IMR-90 (cell line): ENCODE measurements at regions not wholly inside any gene's neighbourhood (a gene's known extent, or its start where the extent isn't known, plus 50 kb on each side); places are given as distances from the start of the nearest gene placed in this dataset.

ENCODE experiments used
- ATAC-seq: fragments of 200-7000 bp; cut with Tn5 transposase; 2 replicates; pipeline ENCODE4 v1.9.1; 2020; ENCODE audit warnings: low read depth, mild to moderate bottlenecking, moderate library complexity
- BruUV-seq: library from RNA; stranded (reverse); fragments of 400-500 nt; replicated peaks from 2 replicates; lab custom pipeline; 2021; lab: Mats Ljungman, UMichigan
- CTCF ChIA-PET: fragments of 300-600 bp; formaldehyde crosslinking; extraction: SDS; loops from one replicate; lab custom pipeline; 2021; ENCODE audit warnings: antibody characterized with exemption; lab: Yijun Ruan, JAX
- POLR2A ChIA-PET: fragments of 300-600 bp; sonication (Branson Sonifier 250); formaldehyde crosslinking; loops from one replicate; lab custom pipeline; 2022; ENCODE audit warnings: antibody characterized with exemption; ENCODE audit not compliant: unreplicated experiment; lab: Charles Lee
- DNase-seq: peaks from one replicate; pipeline ENCODE4 v3.0.0; 2013
- H2AFZ ChIP-seq: replicated peaks from 2 replicates; pipeline ENCODE3; 2013; ENCODE audit warnings: low read length, mild to moderate bottlenecking; ENCODE audit not compliant: poor library complexity
- H2AK5ac ChIP-seq: 2 replicates; pipeline ENCODE4 v1.6.1; 2013; ENCODE audit warnings: low read depth, low read length, inconsistent platforms
- H2AK9ac ChIP-seq: replicated peaks from 2 replicates; pipeline ENCODE3; 2013; ENCODE audit warnings: mild to moderate bottlenecking, low read depth, low read length, moderate library complexity; ENCODE audit not compliant: poor library complexity
- H2BK120ac ChIP-seq: 2 replicates; pipeline ENCODE4 v1.6.1; 2013; ENCODE audit warnings: low read depth, low read length, inconsistent platforms
- H2BK15ac ChIP-seq: 3 replicates; pipeline ENCODE4 v1.6.1; 2013; ENCODE audit warnings: low read depth, low read length, inconsistent platforms
- H2BK20ac ChIP-seq: 2 replicates; pipeline ENCODE4 v1.6.1; 2013; ENCODE audit warnings: low read depth, mild to moderate bottlenecking, inconsistent platforms, low read length, moderate library complexity
- H2BK5ac ChIP-seq: 2 replicates; pipeline ENCODE4 v1.6.1; 2013; ENCODE audit warnings: mild to moderate bottlenecking, low read depth, low read length, inconsistent platforms; ENCODE audit not compliant: poor library complexity, severe bottlenecking
- H3K14ac ChIP-seq: replicated peaks from 2 replicates; pipeline ENCODE4 v1.6.1; 2013; ENCODE audit warnings: low read depth, low read length, inconsistent platforms
- H3K18ac ChIP-seq: 2 replicates; pipeline ENCODE4 v1.6.1; 2013; ENCODE audit warnings: low read depth, low read length, control low read depth
- H3K23ac ChIP-seq: 2 replicates; pipeline ENCODE4 v1.6.1; 2013; ENCODE audit warnings: low read depth, low read length, inconsistent platforms
- H3K27ac ChIP-seq: 2 replicates; pipeline ENCODE4 v1.5.1; 2013; ENCODE audit warnings: mild to moderate bottlenecking, control low read depth, low read length; ENCODE audit not compliant: insufficient read depth
- H3K27me3 ChIP-seq: 2 replicates; pipeline ENCODE4 v1.6.1; 2013; ENCODE audit warnings: low read length; ENCODE audit not compliant: control insufficient read depth, insufficient read depth
- H3K36me3 ChIP-seq: 2 replicates; pipeline ENCODE4 v1.6.1; 2013; ENCODE audit warnings: low read length, mixed read lengths; ENCODE audit not compliant: control insufficient read depth, insufficient read depth
- H3K4ac ChIP-seq: 2 replicates; pipeline ENCODE4 v1.6.1; 2013; ENCODE audit warnings: low read depth, low read length, inconsistent platforms
- H3K4me1 ChIP-seq: 2 replicates; pipeline ENCODE4 v1.6.1; 2013; ENCODE audit warnings: low read length, mixed read lengths; ENCODE audit not compliant: control insufficient read depth, insufficient read depth
- H3K4me2 ChIP-seq: 2 replicates; pipeline ENCODE4 v1.6.1; 2013; ENCODE audit warnings: low read depth, mild to moderate bottlenecking, control low read depth, low read length, moderate library complexity
- H3K4me3 ChIP-seq: 2 replicates; pipeline ENCODE4 v1.5.1; 2013; ENCODE audit warnings: low read depth, mild to moderate bottlenecking, control low read depth, low read length, moderate library complexity; ENCODE audit not compliant: insufficient read depth
- H3K56ac ChIP-seq: 2 replicates; pipeline ENCODE4 v1.6.1; 2013; ENCODE audit warnings: low read length, inconsistent platforms; ENCODE audit not compliant: insufficient read depth; ENCODE audit errors: extremely low read depth
- H3K79me1 ChIP-seq, 2 experiments: 2 replicates each; pipeline ENCODE4 v1.6.1; 2013; ENCODE audit warnings: low read length in 2 of 2, inconsistent platforms in 1 of 2, low read depth in 1 of 2
- H3K9ac ChIP-seq: 2 replicates; pipeline ENCODE4 v1.6.1; 2013; ENCODE audit warnings: low read depth, low read length, control low read depth
- H3K9me1 ChIP-seq: 2 replicates; pipeline ENCODE4 v1.6.1; 2013; ENCODE audit warnings: low read length, inconsistent platforms; ENCODE audit not compliant: insufficient read depth
- H3K9me3 ChIP-seq: 2 replicates; pipeline ENCODE4 v1.6.1; 2013; ENCODE audit warnings: low read length; ENCODE audit not compliant: control insufficient read depth, insufficient read depth
- H4K20me1 ChIP-seq: 2 replicates; pipeline ENCODE4 v1.6.1; 2013; ENCODE audit warnings: low read length, inconsistent platforms; ENCODE audit not compliant: insufficient read depth
- H4K5ac ChIP-seq: 2 replicates; pipeline ENCODE4 v1.6.1; 2013; ENCODE audit warnings: mild to moderate bottlenecking, low read depth, low read length, control low read depth
- H4K8ac ChIP-seq, 2 experiments: 2 replicates each; pipeline ENCODE4 v1.6.1; 2013; ENCODE audit warnings: low read depth in 2 of 2, low read length in 2 of 2, control low read depth in 1 of 2, inconsistent platforms in 1 of 2
- H4K91ac ChIP-seq: 2 replicates; pipeline ENCODE4 v1.6.1; 2013; ENCODE audit warnings: low read depth, low read length, inconsistent platforms; ENCODE audit not compliant: insufficient read depth
- BHLHE40 ChIP-seq: fragments of 150-350 bp; IDR thresholded peaks from 2 replicates; pipeline ENCODE4 v1.6.1; 2016; ENCODE audit warnings: mild to moderate bottlenecking, low read depth, low read length
- CHD1 ChIP-seq: IDR thresholded peaks from 2 replicates; pipeline ENCODE4 v1.6.1; 2012; ENCODE audit warnings: low read depth, low read length, improper control_type of control experiment
- MAFK ChIP-seq: IDR thresholded peaks from 2 replicates; pipeline ENCODE4 v1.6.1; 2012; ENCODE audit warnings: low read depth, low read length, improper control_type of control experiment
- MAZ ChIP-seq: IDR thresholded peaks from 2 replicates; pipeline ENCODE4 v1.6.1; 2012; ENCODE audit warnings: low read depth, mild to moderate bottlenecking, low read length, improper control_type of control experiment, moderate library complexity, borderline replicate concordance
- MXI1 ChIP-seq: IDR thresholded peaks from 2 replicates; pipeline ENCODE4 v1.6.1; 2012; ENCODE audit warnings: low read depth, mild to moderate bottlenecking, low read length, moderate library complexity, borderline replicate concordance
- NFE2L2 ChIP-seq: fragments of 150-350 bp; IDR thresholded peaks from 2 replicates; pipeline ENCODE4 v1.6.1; 2016; ENCODE audit warnings: low read depth, mild to moderate bottlenecking, low read length
- POLR2A ChIP-seq: IDR thresholded peaks from 2 replicates; pipeline ENCODE4 v1.6.1; 2012; ENCODE audit warnings: mild to moderate bottlenecking, low read depth, low read length
- RAD21 ChIP-seq: IDR thresholded peaks from 2 replicates; pipeline ENCODE4 v1.6.1; 2012; ENCODE audit warnings: low read length, improper control_type of control experiment
- RCOR1 ChIP-seq: IDR thresholded peaks from 2 replicates; pipeline ENCODE4 v1.6.1; 2012; ENCODE audit warnings: mild to moderate bottlenecking, low read length, improper control_type of control experiment; ENCODE audit not compliant: insufficient replicate concordance
- RFX5 ChIP-seq: IDR thresholded peaks from 2 replicates; pipeline ENCODE4 v1.8.0; 2012; ENCODE audit warnings: low read depth, mild to moderate bottlenecking, low read length, moderate library complexity
- WGBS, 2 experiments: methylation state at CpG; one replicate each; pipeline versions ENCODE4 v1.1.5 to v1.1.7; 2013; ENCODE audit warnings: missing lambda C conversion rate in 2 of 2; ENCODE audit not compliant: insufficient read length in 1 of 2; ENCODE audit errors: extremely low coverage in 2 of 2; 5-methylcytosine and 5-hydroxymethylcytosine counted together
- dilution Hi-C: fragments of 300-500 bp; cut with HindIII; formaldehyde crosslinking; loops from one replicate; pipeline ENCODE4 v1.14.3; 2018; ENCODE audit warnings: low sequenced_read_pairs; ENCODE audit not compliant: unreplicated experiment
- in situ Hi-C: fragments of 300-500 bp; cut with MboI; formaldehyde crosslinking; loops from 3 replicates; pipeline ENCODE4 v1.14.3; 2019; ENCODE audit warnings: low sequenced_read_pairs, inconsistent platforms, mixed read lengths
- intact Hi-C: fragments of 100-400 bp; cut with micrococcal nuclease; formaldehyde crosslinking; loops from 2 replicates; pipeline ENCODE4 v1.10.0; 2022
- TF ChIP-seq, protein P1 (sequence below): fragments of 150-350 bp; IDR thresholded peaks from 2 replicates; pipeline ENCODE4 v1.6.1; 2017; ENCODE audit warnings: mild to moderate bottlenecking, antibody characterized with exemption, low read length, low read depth

DNA sequence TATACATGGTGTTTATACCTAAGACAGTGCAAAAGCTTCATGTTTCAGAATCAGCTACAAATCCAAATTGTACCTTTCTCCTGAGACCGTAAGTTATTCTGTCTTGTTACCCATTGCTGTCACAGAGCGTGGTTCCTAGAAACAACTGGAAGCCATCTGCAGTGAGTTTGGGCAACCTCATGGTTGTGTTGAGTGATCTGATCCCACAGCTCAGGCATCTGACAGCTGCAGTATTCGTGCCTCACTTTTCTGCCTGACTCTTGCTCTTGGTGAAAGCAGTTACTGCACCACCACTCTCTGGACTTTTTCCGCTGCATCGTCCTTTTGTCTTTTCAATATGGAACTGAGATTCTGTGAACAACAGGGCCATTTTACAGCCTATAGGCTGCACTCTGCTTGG is 752.6 kb downstream of the MAFB start:
- ATAC-seq, result no peak
- H3K27me3 ChIP-seq, result no peaks in the 10 kb centered on the region
- H3K9me3 ChIP-seq, result no peaks in the 10 kb centered on the region
- BruUV-seq, result no TSS peak
- dilution Hi-C loops (no loop called here), intact Hi-C loops (no loop called here), in situ Hi-C loops (no loop called here)
- no peak for DNase-seq
- ChIA-PET POLR2A (no interaction called here), CTCF (no interaction called here)
- no peak overlapping the region for H3K4me3 ChIP-seq
- H3K56ac ChIP-seq, result no peak overlapping the region
- no peak overlapping the region for H2AK5ac ChIP-seq
- no peak overlapping the region for H3K18ac ChIP-seq
- no peak overlapping the region for H2BK15ac ChIP-seq
- no peak overlapping the region for H3K23ac ChIP-seq
- no peaks in the 10 kb centered on the region for H4K20me1 ChIP-seq
- no peak overlapping the region for H2BK20ac ChIP-seq
- H4K8ac ChIP-seq, result no peak overlapping the region
- no CpG with 5 or more reads among the region's 5 CpGs for WGBS, 2 experiments
- no peak overlapping the region for H2BK5ac ChIP-seq
- H4K5ac ChIP-seq, result no peak overlapping the region
- TF ChIP-seq, protein P1, sequence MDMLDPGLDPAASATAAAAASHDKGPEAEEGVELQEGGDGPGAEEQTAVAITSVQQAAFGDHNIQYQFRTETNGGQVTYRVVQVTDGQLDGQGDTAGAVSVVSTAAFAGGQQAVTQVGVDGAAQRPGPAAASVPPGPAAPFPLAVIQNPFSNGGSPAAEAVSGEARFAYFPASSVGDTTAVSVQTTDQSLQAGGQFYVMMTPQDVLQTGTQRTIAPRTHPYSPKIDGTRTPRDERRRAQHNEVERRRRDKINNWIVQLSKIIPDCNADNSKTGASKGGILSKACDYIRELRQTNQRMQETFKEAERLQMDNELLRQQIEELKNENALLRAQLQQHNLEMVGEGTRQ, result no peak
- no peak for TF ChIP-seq CHD1
- TF ChIP-seq POLR2A, result no peak
- no peak for TF ChIP-seq MAFK
- TF ChIP-seq MXI1, result no peak
- TF ChIP-seq MAZ, result no peak
- no peak for TF ChIP-seq RAD21
- TF ChIP-seq BHLHE40, result no peak
- TF ChIP-seq NFE2L2, result no peak
- TF ChIP-seq RCOR1, result no peak
- TF ChIP-seq RFX5, result no peak
- H3K4me1 ChIP-seq, result no peaks in the 10 kb centered on the region
- no peak overlapping the region for H3K9ac ChIP-seq
- no peaks in the 10 kb centered on the region for H3K79me1 ChIP-seq
- no peak overlapping the region for H2AK9ac ChIP-seq
- no peak overlapping the region for H4K91ac ChIP-seq
- H3K4ac ChIP-seq, result no peak overlapping the region
- H3K4me2 ChIP-seq, result no peak overlapping the region
- no peak overlapping the region for H2AFZ ChIP-seq
- no peak overlapping the region for H2BK120ac ChIP-seq
- no peaks in the 10 kb centered on the region for H3K9me1 ChIP-seq
- H3K14ac ChIP-seq, result no peak overlapping the region
- no peaks in the 10 kb centered on the region for H3K36me3 ChIP-seq
- H3K27ac ChIP-seq, result no peak overlapping the region
